Upper lobe of left lung (tissue), 6 donors: ENCODE measurements at regions not wholly inside any gene's neighbourhood (a gene's known extent, or its start where the extent isn't known, plus 50 kb on each side); places are given as distances from the start of the nearest gene placed in this dataset.

Experiments used
- ATAC-seq, 2 donors: fragments of 200-7000 bp; cut with Tn5 transposase; one replicate each; pipeline ENCODE4 v1.9.1; 2022; ENCODE audit warnings: mild to moderate bottlenecking in 2 of 2, moderate library complexity in 2 of 2; ENCODE audit not compliant: low FRiP score in 2 of 2
- DNase-seq, 2 donors: peaks; one replicate each; pipeline ENCODE4 v3.0.0-alpha.2; 2019 to 2020
- H3K27ac ChIP-seq, 4 donors: fragments of 200-600 bp; sonication (generic); one replicate each; pipeline ENCODE4 v1.5.1; 2016 to 2019
- H3K27me3 ChIP-seq, 4 donors: fragments of 200-600 bp; sonication (generic); one replicate each; pipeline ENCODE4 v1.5.1; 2017 to 2019
- H3K36me3 ChIP-seq, 4 donors: fragments of 200-600 bp; sonication (generic); one replicate each; pipeline ENCODE4 v1.5.1; 2016 to 2019
- H3K4me1 ChIP-seq, 4 donors: fragments of 200-600 bp; sonication (generic); one replicate each; pipeline ENCODE4 v1.5.1; 2018 to 2019
- H3K4me3 ChIP-seq, 4 donors: fragments of 200-600 bp; sonication (generic); one replicate each; pipeline ENCODE4 v1.5.1; 2017 to 2019; ENCODE audit warnings: mild to moderate bottlenecking in 2 of 4, moderate library complexity in 1 of 4
- H3K9me3 ChIP-seq, 4 donors: fragments of 200-600 bp; sonication (generic); one replicate each; pipeline ENCODE4 v1.5.1; 2018 to 2019
- EP300 ChIP-seq, 4 donors: sonication (generic); formaldehyde crosslinking; IDR thresholded peaks; one replicate each; pipeline ENCODE4 v1.5.1; 2017; ENCODE audit warnings: antibody characterized with exemption in 4 of 4, control low read depth in 2 of 4
- POLR2A ChIP-seq, 4 donors: fragments of 450-650 bp; IDR thresholded peaks; one replicate each; pipeline ENCODE4 v1.5.1; 2016 to 2017; ENCODE audit warnings: antibody characterized with exemption in 4 of 4, mild to moderate bottlenecking in 2 of 4
- POLR2AphosphoS5 ChIP-seq, 2 donors: sonication (generic); formaldehyde crosslinking; IDR thresholded peaks; one replicate each; pipeline ENCODE4 v1.5.1; 2017; ENCODE audit warnings: antibody characterized with exemption in 2 of 2
- WGBS, 2 donors: methylation state at CpG; one replicate each; pipeline ENCODE4 v1.1.5; 2017 to 2018; 5-methylcytosine and 5-hydroxymethylcytosine counted together
- TF ChIP-seq, protein P1 (sequence below), 6 experiments: fragments of 450-650 bp in 4 of 6; fragments of 200-600 bp in 2 of 6; sonication (generic) in 2 of 6; IDR thresholded peaks; one replicate each; pipeline ENCODE4 v1.5.1; 2016 to 2019; ENCODE audit warnings: antibody characterized with exemption in 6 of 6
- donor health status: DM: no; HTN: no; CAD: no; lungs with moderate emphysema.
- donor health status: DM: no; HTN: yes; CAD: no; lungs with severe emphysema.

DNA sequence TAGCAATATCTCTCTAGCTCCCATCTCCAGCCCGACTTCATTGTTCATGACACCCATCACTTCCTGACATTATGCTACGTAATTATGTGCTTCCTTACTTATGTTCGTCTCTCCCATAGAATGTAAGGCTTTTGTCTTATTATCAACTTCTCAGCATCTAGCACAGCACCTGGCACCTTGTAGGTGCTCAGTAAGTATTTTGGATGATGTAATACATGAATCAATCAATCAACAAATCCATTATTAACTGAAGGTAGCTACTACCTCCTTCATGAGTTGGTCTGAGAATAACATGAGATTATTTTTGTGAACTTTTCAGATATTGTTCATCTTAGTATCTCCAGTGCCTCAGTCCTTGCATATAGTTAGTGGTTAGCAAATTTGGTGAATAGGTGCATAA lies 109.3 kb downstream of the EN1 start:
- Histone ChIP-seq H3K27me3 (no peaks in the 10 kb centered on the region), H3K4me1 (no peaks in the 10 kb centered on the region), H3K27ac (no peak overlapping the region), H3K36me3 (no peaks in the 10 kb centered on the region), H3K4me3 (no peak overlapping the region), H3K9me3 (no peaks in the 10 kb centered on the region)
- TF ChIP-seq EP300 (IDR thresholded peaks at IDR 0.05) (no peak), POLR2A (IDR thresholded peaks at IDR 0.05) (no peak), POLR2AphosphoS5 (IDR thresholded peaks at IDR 0.05) (no peak)
- TF ChIP-seq, protein P1, sequence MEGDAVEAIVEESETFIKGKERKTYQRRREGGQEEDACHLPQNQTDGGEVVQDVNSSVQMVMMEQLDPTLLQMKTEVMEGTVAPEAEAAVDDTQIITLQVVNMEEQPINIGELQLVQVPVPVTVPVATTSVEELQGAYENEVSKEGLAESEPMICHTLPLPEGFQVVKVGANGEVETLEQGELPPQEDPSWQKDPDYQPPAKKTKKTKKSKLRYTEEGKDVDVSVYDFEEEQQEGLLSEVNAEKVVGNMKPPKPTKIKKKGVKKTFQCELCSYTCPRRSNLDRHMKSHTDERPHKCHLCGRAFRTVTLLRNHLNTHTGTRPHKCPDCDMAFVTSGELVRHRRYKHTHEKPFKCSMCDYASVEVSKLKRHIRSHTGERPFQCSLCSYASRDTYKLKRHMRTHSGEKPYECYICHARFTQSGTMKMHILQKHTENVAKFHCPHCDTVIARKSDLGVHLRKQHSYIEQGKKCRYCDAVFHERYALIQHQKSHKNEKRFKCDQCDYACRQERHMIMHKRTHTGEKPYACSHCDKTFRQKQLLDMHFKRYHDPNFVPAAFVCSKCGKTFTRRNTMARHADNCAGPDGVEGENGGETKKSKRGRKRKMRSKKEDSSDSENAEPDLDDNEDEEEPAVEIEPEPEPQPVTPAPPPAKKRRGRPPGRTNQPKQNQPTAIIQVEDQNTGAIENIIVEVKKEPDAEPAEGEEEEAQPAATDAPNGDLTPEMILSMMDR (IDR thresholded peaks at IDR 0.05): no peak
- ATAC-seq (no peak), DNase-seq (no peak)
- 71 to 75% methylated on average over 3 of the region's 3 CpGs for WGBS, 2 donors

DNA sequence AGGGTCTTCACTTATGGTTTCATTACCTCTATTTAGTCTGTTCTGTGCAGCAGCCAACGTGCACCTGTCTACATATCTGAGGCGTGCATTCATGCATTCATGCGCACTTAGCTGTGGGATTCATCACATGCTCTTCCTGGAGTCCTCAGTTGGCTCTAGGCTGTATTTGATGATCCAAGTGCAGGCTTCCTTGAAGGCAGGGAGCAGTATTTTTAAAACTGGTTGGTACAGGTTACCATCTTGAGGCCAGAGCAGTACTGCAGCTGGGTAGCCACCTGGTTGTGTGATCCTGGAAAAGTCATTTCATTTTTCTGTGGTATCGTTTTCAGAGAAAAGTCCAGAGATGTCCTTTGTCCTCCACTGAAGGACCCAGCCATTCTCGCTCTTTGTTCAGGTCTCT lies 109.8 kb downstream of the EN1 start:
- H3K27ac ChIP-seq: no peak overlapping the region
- ATAC-seq: no peak
- no peak overlapping the region for H3K4me3 ChIP-seq
- H3K27me3 ChIP-seq: no peaks in the 10 kb centered on the region
- no peaks in the 10 kb centered on the region for H3K9me3 ChIP-seq
- 66 to 70% methylated on average over 5 of the region's 5 CpGs for WGBS, 2 donors
- no peaks in the 10 kb centered on the region for H3K36me3 ChIP-seq
- no peak for DNase-seq
- TF ChIP-seq POLR2A (IDR thresholded peaks at IDR 0.05) (no peak), EP300 (IDR thresholded peaks at IDR 0.05) (no peak), POLR2AphosphoS5 (IDR thresholded peaks at IDR 0.05) (no peak)
- no peaks in the 10 kb centered on the region for H3K4me1 ChIP-seq

DNA sequence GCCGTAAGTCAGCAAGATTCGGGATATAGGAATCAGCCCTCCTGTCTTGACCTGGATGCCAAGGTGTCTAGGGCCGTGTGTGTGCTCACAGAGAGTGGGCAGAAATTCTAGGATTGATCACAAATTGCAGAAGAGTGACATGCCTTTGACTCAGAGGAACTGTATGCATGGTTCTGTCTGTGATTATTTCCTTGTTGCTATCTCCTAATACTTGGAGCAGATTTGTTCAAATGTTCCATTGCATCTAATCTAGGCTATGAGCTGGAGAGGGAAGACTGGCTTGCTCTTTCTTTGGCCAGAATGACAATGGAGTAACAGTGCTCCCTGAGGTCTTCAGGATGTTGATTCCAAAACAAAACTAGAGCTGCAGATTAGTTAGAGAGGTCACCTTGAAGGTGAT lies 115.0 kb downstream of the EN1 start:
- Histone ChIP-seq H3K36me3 (no peaks in the 10 kb centered on the region), H3K4me1 (no peaks in the 10 kb centered on the region), H3K9me3 (peaks cover 0 to 8% (median 0%) of the 10 kb centered on the region in 4 donors), H3K27ac (no peak overlapping the region), H3K4me3 (no peak overlapping the region), H3K27me3 (no peaks in the 10 kb centered on the region)
- 83 to 89% methylated on average over 3 of the region's 3 CpGs for WGBS, 2 donors
- ATAC-seq: no peak
- no peak for DNase-seq
- TF ChIP-seq, protein P1 (IDR thresholded peaks at IDR 0.05): no peak
- TF ChIP-seq POLR2A (IDR thresholded peaks at IDR 0.05): no peak
- TF ChIP-seq EP300 (IDR thresholded peaks at IDR 0.05): no peak
- no peak for TF ChIP-seq POLR2AphosphoS5 (IDR thresholded peaks at IDR 0.05)

DNA sequence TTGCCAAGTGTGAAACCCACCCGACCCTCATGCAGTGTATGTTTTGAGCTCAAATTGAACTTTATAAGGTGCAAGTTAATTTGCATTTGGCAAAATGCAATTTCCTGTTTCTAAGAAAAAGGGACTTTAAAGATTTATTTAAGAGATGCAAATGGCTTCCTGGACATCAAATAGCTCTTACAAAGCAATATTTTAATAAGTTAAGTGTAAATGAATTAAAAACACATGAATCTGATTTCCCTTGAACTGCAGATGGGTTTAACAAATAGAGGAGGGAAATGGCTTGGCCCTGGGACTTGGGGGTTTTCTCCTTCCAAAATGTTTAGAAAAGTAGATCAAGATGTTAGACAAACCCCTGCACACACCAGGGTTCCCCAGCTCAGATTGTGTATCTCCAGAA lies 116.0 kb downstream of the EN1 start:
- no peak overlapping the region for H3K4me3 ChIP-seq
- H3K27ac ChIP-seq: no peak overlapping the region
- WGBS, 2 donors: 60 to 67% methylated on average over 1 of the region's 1 CpG
- no peaks in the 10 kb centered on the region for H3K27me3 ChIP-seq
- no peak for ATAC-seq
- TF ChIP-seq POLR2A (IDR thresholded peaks at IDR 0.05) (no peak), POLR2AphosphoS5 (IDR thresholded peaks at IDR 0.05) (no peak), EP300 (IDR thresholded peaks at IDR 0.05) (no peak)
- TF ChIP-seq, protein P1 (IDR thresholded peaks at IDR 0.05): no peak
- no peaks in the 10 kb centered on the region for H3K4me1 ChIP-seq
- peaks cover 0 to 8% (median 0%) of the 10 kb centered on the region in 4 donors for H3K9me3 ChIP-seq
- H3K36me3 ChIP-seq: no peaks in the 10 kb centered on the region
- no peak for DNase-seq

DNA sequence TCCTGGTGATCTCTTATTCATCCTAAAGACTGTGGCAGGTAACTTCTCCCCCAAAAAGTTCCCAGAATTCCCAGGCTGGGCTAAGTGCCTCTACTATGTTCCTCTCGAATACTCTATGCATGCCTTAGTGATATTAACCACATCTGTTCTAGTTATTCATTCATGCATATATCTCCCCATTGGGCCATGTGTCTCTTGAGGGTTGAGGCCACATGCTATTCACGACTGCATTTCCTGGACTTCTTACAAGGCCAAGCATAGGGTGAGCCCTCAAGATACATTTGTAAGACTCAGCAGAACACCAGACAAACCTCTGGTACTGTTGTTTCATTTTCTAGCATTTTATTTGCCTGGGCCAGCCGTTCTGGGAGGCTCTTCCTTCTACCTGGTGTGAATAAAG lies 117.0 kb downstream of the EN1 start:
- H3K9me3 ChIP-seq: peaks cover 0 to 8% (median 0%) of the 10 kb centered on the region in 4 donors
- no peaks in the 10 kb centered on the region for H3K27me3 ChIP-seq
- no peaks in the 10 kb centered on the region for H3K4me1 ChIP-seq
- TF ChIP-seq, protein P1 (IDR thresholded peaks at IDR 0.05): no peak
- TF ChIP-seq POLR2AphosphoS5 (IDR thresholded peaks at IDR 0.05) (no peak), POLR2A (IDR thresholded peaks at IDR 0.05) (no peak), EP300 (IDR thresholded peaks at IDR 0.05) (no peak)
- WGBS, 2 donors: 55 to 56% methylated on average over 3 of the region's 3 CpGs
- H3K4me3 ChIP-seq: no peak overlapping the region
- DNase-seq (no peak), ATAC-seq (no peak)
- no peak overlapping the region for H3K27ac ChIP-seq
- no peaks in the 10 kb centered on the region for H3K36me3 ChIP-seq
